ENCODE measurements at regions not wholly inside any gene's neighbourhood (a gene's known extent, or its start where the extent isn't known, plus 50 kb on each side); places are given as distances from the start of the nearest gene placed in this dataset.

DNA sequence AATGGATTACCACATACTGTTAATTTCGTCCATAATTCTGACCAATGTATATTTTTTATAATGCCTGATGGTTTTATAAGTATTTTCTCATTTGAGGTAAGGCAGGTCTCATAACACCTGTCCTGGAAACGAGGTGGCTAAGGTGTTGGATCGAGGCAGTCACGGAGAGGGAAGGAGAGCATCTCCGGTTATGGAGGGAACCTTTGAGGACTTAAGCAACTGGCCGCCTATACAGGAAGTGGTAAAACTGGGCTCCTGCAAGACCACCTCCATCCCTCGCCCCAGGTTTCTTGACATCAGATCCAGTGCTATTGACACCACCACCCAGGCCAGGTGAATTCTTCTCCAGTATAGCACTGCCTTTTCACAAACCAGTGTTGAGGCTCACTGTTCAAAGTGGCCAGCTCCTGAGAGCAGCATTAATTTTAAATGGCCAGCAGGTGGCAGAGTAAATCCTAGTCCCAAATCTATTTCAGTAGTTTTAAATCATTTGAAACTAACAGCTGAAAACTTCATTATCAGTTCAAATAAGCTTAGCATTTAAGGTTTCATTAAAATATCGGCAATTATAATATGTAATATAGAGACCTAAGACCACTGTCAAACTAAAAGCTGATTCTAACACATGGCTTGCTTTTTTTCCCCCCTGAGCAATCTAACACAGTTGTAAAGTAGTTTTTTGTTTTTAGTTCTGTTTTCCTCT is 100.8 kb downstream of the PPM1A start:
- FAIRE-seq = peak; percentile 40

More for the DNA sequence above, 100.8 kb downstream of the PPM1A start:
- dilution Hi-C loops (cut with MboI; ENCODE audit: extremely low pct_ligation_motif_present, low sequenced_read_pairs) (no loop called here), intact Hi-C loops (cut with micrococcal nuclease) (loop anchor here (1.0 to 2.0 kb wide), 3 partner anchors 137 to 902 kb away; partner anchors contain the start of gene C14orf39)
- H4K20me1 ChIP-seq (replicated peaks; ENCODE audit: control insufficient read depth, extremely low read depth, insufficient read depth, low read length) = no peaks in the 10 kb centered on the region
- H3K79me2 ChIP-seq (ENCODE audit: control insufficient read depth, insufficient read depth, low read length) = no peaks in the 10 kb centered on the region
- H3K4me1 ChIP-seq (ENCODE audit: control insufficient read depth, extremely low read depth, insufficient read depth, low read length) = peaks cover 4% of the 10 kb centered on the region
- ChIA-PET CTCF (interaction anchor here (0.6 to 3.6 kb wide), 37 partner anchors 10 to 1777 kb away, joined by 3 to 95 read pairs (median 4); partner anchors contain the start of gene SIX6), POLR2A (interaction anchor here (1.0 kb wide), 1 partner anchor 209 kb away, joined by 3 read pairs; no protein-coding TSS in a partner anchor)
- no TSS peak for BruUV-seq (replicated peaks)
- no peak overlapping the region for H2AFZ ChIP-seq (ENCODE audit: low read depth, low read length)
- H3K4me3 ChIP-seq (replicated peaks in 1 of 3; ENCODE audit: insufficient read depth in 1 of 3, low read depth in 1 of 3, low read length in 3 of 3) = no peak overlapping the region
- H3K9ac ChIP-seq (replicated peaks; ENCODE audit: extremely low read depth, insufficient read depth, low read length) = no peak overlapping the region
- no peaks in the 10 kb centered on the region for H3K36me3 ChIP-seq (ENCODE audit: control insufficient read depth in 2 of 2, extremely low read depth in 1 of 2, insufficient read depth in 2 of 2, low read length in 2 of 2)
- H3K9me3 ChIP-seq (replicated peaks; ENCODE audit: control insufficient read depth, insufficient read depth, low read length) = no peaks in the 10 kb centered on the region
- no peak overlapping the region for H3K4me2 ChIP-seq (ENCODE audit: insufficient read depth, low read length)
- H3K27me3 ChIP-seq (ENCODE audit: control insufficient read depth in 2 of 2, insufficient read depth in 2 of 2, low read length in 2 of 2) = peaks cover 8 to 24% of the 10 kb centered on the region in 2 experiments
- TF ChIP-seq GATA2 (IDR thresholded peaks at IDR 0.05; ENCODE audit: insufficient read depth, insufficient read length, low read depth, low read length) = no peak
- TF ChIP-seq POLR2A (IDR thresholded peaks at IDR 0.05; ENCODE audit: low read depth, low read length) = no peak
- TF ChIP-seq, protein P1, sequence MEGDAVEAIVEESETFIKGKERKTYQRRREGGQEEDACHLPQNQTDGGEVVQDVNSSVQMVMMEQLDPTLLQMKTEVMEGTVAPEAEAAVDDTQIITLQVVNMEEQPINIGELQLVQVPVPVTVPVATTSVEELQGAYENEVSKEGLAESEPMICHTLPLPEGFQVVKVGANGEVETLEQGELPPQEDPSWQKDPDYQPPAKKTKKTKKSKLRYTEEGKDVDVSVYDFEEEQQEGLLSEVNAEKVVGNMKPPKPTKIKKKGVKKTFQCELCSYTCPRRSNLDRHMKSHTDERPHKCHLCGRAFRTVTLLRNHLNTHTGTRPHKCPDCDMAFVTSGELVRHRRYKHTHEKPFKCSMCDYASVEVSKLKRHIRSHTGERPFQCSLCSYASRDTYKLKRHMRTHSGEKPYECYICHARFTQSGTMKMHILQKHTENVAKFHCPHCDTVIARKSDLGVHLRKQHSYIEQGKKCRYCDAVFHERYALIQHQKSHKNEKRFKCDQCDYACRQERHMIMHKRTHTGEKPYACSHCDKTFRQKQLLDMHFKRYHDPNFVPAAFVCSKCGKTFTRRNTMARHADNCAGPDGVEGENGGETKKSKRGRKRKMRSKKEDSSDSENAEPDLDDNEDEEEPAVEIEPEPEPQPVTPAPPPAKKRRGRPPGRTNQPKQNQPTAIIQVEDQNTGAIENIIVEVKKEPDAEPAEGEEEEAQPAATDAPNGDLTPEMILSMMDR (IDR thresholded peaks at IDR 0.05; ENCODE audit: extremely low read depth in 1 of 2, insufficient read depth in 1 of 2, low read depth in 1 of 2, low read length in 2 of 2) = peak; percentile 54 to 59
- no peak for TF ChIP-seq EZH2 (IDR thresholded peaks at IDR 0.05; ENCODE audit: borderline replicate concordance, low read depth, low read length, severe bottlenecking)
- TF ChIP-seq, protein P2, sequence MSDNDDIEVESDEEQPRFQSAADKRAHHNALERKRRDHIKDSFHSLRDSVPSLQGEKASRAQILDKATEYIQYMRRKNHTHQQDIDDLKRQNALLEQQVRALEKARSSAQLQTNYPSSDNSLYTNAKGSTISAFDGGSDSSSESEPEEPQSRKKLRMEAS (IDR thresholded peaks at IDR 0.05; ENCODE audit: insufficient read depth, insufficient read length) = no peak
- no peaks in the 10 kb centered on the region for H3K9me1 ChIP-seq (replicated peaks; ENCODE audit: control insufficient read depth, extremely low read depth, insufficient read depth, low read length)
- peak; percentile 51 for DNase-seq (ENCODE audit: low read depth, low spot score)
- no peak overlapping the region for H3K27ac ChIP-seq (ENCODE audit: insufficient read depth, low read depth, low read length)

Data from endothelial cell of umbilical vein (primary cell).